Germinal center (tissue), 1 donor: ENCODE measurements at regions not wholly inside any gene's neighbourhood (a gene's known extent, or its start where the extent isn't known, plus 50 kb on each side); places are given as distances from the start of the nearest gene placed in this dataset.

ENCODE experiments used
- DNase-seq: peaks from one replicate; pipeline ENCODE4 v3.0.0; 2012; ENCODE audit warnings: mixed read lengths, low spot score

GRCh38 chr9:107751567-107752210 is 262.1 kb upstream of the KLF4 start:
- no peak for DNase-seq

- DNase-seq = no peak
These were observed 261.4 kb upstream of the KLF4 start for GRCh38 chr9:107750741-107751566.

GRCh38 chr9:107749787-107750444 is 260.3 kb upstream of the KLF4 start:
- no peak for DNase-seq

GRCh38 chr9:107744873-107745272 is 255.3 kb upstream of the KLF4 start:
- DNase-seq = no peak

- DNase-seq = no peak
These were observed 253.2 kb upstream of the KLF4 start for GRCh38 chr9:107742531-107743309.

- no peak for DNase-seq
These were observed 250.8 kb upstream of the KLF4 start for GRCh38 chr9:107740088-107740980.

GRCh38 chr9:107739601-107740082 is 250.1 kb upstream of the KLF4 start:
- no peak for DNase-seq

GRCh38 chr9:107738789-107739188 is 249.2 kb upstream of the KLF4 start:
- no peak for DNase-seq

- no peak for DNase-seq
These were observed 248.6 kb upstream of the KLF4 start for GRCh38 chr9:107737987-107738743.

- DNase-seq = no peak
These were observed 248.0 kb upstream of the KLF4 start for GRCh38 chr9:107737610-107737986.

GRCh38 chr9:107735821-107736220 is 246.3 kb upstream of the KLF4 start:
- DNase-seq = no peak

GRCh38 chr9:107734256-107735013 is 244.9 kb upstream of the KLF4 start:
- DNase-seq = no peak

GRCh38 chr9:107733523-107733894 is 243.9 kb upstream of the KLF4 start:
- no peak for DNase-seq

- no peak for DNase-seq
These were observed 243.4 kb upstream of the KLF4 start for GRCh38 chr9:107732781-107733522.

GRCh38 chr9:107731115-107731762 is 241.7 kb upstream of the KLF4 start:
- DNase-seq = no peak

GRCh38 chr9:107730666-107731065 is 241.1 kb upstream of the KLF4 start:
- no peak for DNase-seq

- DNase-seq = no peak
These were observed 237.7 kb upstream of the KLF4 start for GRCh38 chr9:107727086-107727780.

- no peak for DNase-seq
These were observed 233.4 kb upstream of the KLF4 start for GRCh38 chr9:107723015-107723414.
